NCI-H69 (cell line): ENCODE measurements at regions not wholly inside any gene's neighbourhood (a gene's known extent, or its start where the extent isn't known, plus 50 kb on each side); places are given as distances from the start of the nearest gene placed in this dataset.
"Not testable (repeated sequence)": the region's sequence is repeated elsewhere in the genome, so short reads cannot be mapped to it uniquely, and the experiment has no call there.

ENCODE experiments used
- DNase-seq: peaks from one replicate; lab custom pipeline; 2025; lab: John Stamatoyannopoulos, UW

DNA sequence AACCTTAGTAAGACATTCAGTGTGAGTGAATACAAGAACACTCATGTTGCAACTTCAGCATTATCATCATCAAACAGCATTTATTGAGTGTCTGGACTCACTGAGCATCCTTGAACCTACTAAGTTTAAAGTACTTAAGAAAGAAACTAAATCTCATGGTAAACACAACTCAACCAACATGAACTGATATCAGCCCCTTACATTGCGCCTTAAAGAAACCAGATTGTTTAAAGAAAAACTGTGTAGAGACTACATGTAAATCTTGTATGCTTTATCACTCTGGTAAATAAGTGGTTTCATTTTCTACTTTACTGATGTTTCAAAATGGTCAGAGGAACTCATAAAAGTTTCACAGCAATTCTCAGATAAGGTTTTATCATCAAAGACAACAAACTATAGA, 157.5 kb upstream of the FERD3L start:
- no peak for DNase-seq

DNA sequence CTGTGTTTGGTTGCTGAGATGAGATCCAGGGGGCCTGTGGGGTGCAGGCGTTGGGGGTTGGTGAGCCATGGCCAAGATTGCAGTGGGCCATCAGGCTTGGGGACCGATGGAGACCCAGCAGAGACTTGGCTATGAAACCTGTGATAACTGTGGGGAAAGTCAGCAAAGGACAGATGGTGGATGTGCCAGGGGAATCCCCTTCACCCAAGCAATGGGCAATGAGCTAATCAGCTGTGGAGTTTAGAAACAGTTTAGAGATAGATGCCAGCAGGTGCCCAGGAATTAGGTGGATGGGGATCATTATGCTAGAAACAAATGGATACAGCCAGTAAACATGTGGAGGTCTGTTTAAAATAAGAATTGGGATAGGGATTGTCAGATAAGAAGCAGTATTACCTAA, 151.4 kb upstream of the FERD3L start:
- DNase-seq, result peak; percentile 51

DNA sequence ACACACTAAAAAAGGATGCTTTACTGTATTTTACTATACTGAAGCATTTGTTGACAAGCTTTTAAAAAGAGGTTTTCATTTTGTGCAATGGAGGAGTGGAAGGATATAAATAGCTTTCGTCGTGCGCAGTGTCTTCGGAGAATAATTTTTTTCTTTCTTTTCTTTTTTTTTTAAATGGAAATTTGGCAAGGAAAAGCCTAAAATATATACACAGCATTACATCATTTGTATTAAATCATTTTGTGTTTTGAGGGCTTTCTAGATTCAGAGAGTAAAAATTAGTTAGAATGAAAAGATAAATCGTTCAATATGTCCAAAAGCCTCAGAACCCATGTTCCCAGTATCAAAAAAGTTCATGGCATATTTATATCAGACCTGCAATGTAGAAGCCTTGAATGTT, 150.2 kb upstream of the FERD3L start:
- DNase-seq, result no peak

DNA sequence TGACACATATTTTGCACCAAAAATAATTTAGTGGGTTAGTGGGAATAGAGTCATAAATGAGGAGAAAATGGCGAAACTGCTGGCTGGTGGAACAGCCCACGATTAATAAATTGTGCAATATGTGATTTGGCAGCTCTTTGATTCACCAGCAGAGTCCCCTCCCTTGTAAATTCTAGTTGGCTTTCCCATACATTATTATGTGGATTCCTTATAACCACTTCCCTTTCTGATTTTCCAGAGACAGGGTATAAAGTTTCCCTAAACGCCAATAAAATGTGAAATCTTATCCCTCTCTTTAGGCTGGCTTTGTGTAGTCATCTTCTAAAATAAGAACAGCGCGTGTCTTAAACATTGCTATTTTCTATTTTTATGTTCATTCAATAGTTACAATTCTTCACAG, 149.4 kb upstream of the FERD3L start:
- no peak for DNase-seq

DNA sequence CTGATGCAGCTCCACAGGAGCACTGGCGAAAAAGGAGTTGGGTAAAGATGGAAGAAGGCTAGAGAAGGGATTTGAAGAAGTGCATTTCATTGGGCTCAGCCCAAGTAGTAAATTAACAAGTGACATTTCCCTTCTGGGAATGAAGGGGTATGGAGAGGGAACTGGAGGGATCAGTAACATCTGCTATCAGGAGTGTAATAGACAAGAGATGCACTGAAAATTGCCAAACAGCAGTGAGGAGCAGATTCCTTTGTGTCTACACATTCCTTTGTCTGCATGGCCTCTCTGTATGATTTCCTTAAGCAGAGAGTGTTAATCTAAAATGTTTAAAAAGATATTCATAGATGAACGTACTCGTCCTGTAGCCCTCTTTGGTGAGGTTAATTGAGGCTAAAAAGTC, 148.2 kb upstream of the FERD3L start:
- DNase-seq, result no peak

DNA sequence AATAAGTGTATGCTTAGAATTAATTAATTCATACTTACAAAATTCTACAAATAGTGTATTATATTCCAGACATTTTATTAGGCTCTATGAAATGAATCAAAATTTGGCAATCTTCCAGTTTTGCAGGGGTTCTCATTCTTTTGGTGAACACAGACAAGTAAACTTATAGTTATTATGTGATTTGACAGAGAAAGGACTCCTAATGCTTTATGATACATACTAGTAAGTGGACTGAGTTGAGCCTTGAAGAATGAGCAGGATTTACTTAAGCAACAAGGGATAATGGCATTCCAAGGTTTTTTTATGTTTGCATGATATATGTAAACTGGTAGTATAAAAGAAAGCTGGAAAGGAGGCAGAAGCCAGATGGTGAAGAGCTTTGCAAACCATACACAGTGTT, 145.7 kb upstream of the FERD3L start:
- peak; percentile 81 for DNase-seq

DNA sequence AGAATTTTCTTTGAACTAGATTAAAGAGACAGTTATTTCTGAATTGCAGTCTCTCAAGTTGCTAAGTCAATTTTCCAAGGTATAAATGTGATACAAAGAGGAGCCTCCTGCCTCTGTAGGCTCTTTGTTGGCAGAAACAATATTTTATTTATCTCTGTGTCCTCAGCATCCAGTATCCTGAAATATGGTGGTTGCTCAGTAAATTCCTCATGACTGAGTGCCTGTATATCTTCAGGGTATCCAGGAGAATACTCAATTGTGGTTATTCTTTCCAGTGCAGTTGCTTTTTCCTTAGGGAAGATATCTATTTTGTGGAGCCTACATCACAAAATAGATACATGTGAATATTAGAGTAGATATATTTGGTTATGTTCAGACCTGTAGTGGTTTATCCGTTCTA, 144.8 kb upstream of the FERD3L start:
- DNase-seq, result no peak

DNA sequence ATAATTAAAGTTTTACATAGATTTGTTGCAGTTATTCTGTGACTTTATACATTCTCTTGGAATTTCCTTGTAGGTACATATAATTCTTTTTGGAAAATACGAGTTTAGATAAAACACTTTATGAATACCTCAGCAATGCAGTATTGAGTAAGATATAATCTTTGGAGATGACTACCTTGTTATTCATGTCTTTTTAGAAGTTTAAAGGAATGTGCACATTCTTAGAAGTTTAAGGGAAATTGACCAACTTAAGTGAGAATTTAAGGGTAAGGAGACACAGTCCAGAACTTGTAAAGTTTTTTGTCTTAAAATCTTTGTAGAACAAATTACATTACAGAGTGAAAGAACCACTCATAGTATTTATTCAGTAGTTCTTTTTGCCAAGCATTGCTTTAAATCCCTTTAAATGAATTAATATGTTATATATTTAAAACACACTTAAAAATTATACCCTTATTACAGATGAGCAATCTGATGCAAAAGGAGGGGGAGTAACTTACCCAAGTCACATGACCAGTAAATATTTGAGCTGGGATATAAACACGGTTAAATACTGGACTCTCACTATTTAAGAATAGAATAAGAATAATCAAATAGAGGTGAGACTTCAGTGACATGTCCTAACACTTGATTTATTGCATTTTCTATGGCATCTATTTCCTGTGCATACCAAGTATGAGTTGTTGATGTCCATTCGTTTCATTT, 139.5 kb upstream of the FERD3L start:
- no peak for DNase-seq

DNA sequence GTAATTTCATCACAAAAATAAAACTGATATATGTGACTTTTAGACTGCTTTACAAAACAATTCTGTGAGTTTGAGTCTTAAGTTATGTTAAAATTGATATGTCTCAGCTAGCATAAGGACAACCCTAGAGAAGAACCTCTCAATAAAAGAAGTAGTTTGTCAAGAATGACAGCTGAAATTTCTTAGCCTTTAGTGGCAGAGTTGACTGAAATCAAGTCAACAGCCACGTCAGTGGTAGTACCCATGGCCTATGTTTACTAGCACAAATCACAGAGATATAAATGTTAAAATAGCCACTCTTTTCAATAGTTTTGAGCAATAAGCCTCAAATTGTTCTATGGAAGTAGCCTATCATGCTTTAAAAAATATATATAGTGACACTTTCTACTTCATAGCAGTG, 138.9 kb upstream of the FERD3L start:
- no peak for DNase-seq

DNA sequence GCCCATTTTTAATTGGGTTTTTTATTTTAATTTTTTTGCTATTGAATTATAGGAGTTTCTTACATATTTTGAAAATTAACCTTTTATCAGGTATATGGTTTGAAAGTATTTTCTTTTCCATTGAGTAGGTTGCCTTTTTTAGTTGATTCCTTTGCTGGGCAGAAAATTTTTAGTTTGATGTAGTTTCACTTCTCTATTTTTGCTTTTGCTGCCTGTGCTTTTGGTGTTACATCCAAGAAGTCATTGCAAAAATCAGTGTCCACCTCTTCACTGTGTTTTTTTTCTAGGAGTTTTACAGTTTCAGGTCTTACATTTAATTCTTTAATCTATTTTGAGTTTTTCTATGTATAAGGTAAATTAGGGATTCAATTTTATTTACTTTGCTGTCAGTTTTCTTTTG, 129.8 kb upstream of the FERD3L start:
- no peak for DNase-seq

DNA sequence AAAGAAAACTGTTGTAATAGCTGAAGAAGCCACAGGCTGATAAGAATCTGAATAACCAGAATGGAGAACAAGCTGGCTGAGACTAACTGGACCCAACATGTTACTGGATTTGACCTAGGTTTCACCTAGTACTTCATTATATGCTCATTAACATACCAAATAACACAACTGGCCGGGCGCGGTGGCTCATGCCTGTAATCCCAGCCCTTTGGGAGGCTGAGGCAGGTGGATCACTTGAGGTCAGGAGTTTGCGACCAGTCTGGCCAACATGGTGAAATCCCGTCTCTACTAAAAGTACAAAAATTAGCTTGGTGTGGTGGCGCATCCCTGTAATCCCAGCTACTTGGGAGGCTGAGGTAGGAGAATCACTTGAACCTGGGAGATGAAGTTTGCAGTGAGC, 127.1 kb upstream of the FERD3L start:
- DNase-seq, result not testable (repeated sequence)

DNA sequence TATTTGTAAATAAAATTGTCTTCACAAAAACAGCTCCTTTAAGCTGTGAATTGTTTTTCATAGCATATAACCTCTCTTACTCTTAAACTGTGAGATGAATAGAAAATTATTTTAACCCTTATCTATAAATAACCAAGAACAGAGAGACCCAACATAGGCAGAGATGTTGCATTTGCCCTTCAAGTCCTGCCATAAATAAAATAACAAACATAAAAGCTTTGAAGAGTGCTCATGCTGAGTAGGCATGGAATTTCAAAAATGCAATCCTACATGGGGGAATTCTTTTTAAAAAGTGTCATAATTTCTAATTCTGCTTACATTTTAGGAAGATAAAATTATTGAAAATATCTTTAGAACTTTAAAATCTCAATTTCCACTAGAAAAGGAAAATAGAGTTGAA, 124.1 kb upstream of the FERD3L start:
- no peak for DNase-seq

DNA sequence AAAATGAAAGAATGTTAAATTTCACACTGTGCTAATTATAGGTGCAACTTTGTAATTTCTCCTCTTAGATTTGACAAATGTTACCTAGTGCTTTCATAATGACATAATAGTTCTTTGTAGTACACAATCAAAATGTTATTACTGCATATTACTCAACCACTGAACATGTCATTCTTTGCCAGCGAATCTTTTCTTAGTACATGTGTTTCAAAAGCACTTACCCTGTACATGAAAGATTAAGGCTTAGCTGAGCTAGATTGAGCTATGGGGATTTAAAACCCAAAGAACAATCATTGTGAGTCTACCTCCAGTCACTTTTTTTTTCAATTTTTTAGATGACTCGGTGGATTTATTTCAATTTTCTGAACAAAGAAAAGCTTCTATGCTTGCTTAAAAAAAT, 123.5 kb upstream of the FERD3L start:
- DNase-seq, result peak; percentile 63

DNA sequence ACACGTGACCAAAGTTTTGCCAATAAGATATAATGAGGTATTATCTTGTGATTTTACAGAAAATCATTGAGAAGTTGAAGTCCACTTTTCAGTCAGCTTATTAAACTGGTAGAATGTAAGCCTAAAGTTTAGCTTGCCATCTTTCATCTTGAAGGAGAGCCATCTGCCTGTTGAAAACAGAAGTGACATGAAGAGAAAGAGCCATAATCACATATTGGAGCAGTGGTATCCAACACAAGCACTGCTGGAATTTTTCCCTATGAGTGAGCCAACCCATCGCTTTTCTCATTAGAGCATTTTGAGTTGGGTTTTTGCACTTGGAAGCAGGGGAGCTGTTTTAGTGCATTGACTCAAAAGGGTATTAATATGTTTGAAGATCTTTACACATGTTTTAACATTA, 117.6 kb upstream of the FERD3L start:
- DNase-seq, result peak; percentile 31

DNA sequence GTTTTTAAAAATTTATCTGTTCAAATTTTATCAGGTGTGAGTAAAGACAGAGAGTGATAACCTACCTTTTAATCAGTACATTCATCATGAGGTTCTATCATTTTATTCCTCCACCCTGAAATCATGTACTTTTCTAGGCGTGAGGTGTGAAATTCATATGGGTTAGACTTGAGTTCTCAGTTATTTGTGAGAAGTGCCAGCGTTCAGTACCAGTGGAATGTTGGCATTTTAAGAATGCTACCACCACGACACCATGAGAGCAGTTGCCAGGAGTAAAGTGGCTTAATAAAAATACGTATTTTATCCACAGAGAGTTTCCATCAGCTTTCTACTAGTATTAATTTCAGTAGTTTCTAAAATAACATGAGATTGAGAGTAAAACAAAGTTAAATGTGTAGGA, 104.1 kb upstream of the FERD3L start:
- no peak for DNase-seq

DNA sequence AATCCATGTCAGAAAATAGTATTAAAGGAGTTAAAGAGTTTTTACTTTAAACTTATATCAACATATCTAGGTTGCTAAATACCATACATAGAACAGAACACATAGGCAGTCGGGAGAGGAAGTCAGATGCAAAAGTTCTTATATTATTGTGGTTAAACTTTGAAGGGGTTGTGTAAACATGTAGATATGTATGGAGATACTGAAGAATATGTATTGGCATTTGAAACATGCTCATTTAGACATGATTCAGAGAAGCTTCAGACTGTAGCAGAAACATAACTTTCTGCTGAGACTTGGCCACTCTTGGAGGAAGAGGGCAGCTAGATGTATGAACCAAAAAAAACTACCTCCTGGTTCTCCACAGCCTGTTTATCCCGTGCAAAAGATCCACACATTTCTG, 103.5 kb upstream of the FERD3L start:
- no peak for DNase-seq

DNA sequence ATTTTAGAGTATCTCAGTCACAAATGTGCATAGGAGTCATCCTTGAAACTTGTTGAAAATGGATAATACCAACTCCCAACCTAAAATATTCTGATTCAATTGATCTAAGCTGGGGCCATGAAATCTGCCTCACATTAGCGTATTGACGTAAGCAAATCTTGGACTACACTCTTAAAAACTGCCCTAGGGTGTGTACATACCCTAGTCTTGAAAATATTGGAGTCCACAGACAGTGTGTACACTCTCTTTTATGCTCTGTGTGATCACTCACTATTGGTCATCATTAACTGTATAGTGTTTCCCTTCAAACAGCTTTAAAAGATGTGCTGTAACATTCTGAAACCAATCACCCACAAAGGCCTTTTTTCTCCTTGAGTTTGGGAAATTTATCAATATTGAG, 102.9 kb upstream of the FERD3L start:
- DNase-seq, result peak; percentile 22

DNA sequence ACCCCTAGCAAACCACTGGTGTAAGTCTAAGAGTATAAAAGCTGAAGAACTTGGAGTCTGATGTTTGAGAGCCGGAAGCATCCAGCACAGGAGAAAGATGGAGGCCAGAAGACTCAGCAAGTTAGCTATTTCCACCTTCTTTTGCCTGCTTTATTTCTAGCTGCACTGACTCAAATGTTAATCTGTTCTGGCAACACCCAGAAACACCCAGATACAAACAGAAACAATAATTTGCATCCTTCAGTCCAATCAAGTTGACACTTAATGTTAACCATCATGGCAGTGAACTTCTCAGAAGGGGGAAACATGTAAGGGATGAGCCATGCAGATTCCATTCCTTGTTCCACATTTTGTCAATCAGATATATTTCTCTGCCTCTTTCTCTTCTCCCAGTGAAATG, 101.8 kb upstream of the FERD3L start:
- DNase-seq, result no peak

DNA sequence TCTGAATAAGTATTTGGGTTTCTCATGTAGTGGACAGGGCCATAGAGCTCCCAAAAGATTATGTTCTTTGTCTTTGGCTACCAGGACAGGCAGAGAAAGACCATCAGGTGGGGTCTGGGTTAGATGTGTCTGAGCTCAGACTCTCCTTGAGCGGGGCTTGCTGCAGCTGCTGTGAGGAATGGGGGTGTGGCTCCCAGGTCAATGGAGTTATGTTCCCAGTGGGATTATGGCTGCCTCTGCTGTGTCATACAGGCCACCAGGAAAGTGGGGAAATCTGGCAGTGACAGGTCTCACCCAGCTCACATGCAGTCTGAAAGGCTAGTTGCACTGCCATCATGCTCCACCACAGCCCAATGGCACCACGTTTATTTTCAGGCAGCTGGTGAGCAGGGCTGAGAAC, 97.0 kb upstream of the FERD3L start:
- no peak for DNase-seq

DNA sequence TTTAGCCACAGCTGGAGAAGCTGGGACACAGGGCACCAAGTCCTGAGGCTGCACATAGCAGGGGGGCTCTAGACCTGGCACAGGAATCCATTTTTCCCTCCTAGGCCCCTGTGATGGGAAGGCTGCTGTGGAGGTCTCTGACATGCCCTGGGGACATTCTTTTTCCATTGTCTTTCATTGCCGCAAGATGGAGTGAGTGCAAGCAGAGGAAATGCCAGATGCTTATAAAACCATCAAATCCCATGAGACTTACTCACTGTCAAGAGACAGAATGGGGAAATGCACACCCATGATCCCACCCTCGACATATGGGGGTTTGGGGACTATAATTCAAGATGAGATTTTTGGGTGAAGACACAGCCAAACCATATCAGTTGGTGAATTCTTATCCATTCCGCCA, 94.7 kb upstream of the FERD3L start:
- DNase-seq, result peak; percentile 73

DNA sequence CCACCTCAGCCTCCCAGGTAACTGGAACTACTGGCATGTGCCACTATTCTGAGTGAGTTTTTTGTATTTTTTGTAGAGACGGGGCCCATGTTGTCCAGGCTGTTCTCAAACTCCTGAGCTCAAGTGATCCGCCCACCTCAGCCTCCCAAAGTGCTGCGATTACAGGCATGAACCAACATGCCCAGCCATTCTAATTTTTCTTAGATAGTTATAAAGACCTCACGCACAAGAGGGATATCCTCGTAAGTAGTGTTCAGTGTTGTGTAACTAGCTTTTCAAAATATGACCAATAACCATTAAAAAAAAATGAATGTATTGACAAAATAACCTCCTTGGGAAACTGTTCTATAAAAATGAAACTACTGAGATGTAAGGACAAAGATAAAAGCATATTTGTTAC, 90.5 kb upstream of the FERD3L start:
- no peak for DNase-seq

DNA sequence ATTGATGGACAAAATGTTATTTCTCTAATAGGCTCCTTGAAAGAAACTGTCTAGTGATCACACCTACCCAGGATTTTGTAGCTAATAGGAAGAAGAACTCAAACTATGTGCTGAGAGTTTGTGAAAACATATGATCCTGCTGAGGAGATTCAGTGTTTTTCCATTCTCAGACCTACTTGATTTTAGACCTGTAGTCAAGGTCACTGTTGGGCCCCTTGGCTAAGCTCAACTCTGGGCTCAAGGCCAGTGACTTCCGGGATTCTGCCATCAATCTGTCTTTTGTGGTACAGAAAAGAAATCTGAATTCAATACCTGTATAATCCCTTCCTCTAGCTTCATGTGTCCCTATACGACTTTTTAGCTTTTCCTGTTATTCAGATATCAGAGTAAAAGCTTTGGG, 79.7 kb upstream of the FERD3L start:
- DNase-seq, result no peak

DNA sequence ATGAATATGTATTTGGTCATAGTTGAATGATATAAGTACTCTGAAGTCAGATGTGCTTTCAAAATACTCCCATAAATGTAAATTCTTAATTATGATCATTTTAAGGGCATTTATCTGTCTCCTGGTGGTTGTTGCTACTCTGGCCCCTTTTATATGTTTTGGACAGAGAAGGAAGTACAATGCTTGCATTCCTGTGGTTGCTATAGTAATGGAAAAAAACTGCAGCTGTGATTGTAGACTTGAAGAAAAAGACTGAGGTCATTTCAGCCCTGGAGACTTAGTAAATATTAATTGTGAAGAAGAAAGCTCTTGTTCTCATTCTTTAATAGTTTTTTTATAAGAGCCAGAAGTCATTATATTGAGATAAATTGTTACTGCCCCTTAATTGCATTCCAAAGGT, 70.2 kb upstream of the FERD3L start:
- peak; percentile 30 for DNase-seq

DNA sequence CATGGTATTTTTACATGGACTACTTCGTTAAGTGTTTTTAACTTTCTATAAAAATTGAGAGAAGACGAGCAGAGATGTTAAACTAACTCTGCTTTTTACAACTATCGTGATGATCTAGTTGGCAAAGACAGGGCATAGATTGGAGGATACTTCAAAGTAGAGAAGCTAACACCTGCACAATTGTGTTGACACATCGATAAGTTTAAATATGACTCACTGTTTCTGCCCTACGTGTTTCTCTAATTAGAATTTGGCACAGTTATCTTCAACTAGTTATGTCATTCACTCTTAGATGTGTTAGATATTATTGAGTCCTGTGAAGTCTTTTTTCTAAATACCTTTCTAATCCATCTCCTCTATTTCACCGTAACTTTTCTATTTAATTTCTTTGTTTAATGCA, 68.5 kb upstream of the FERD3L start:
- DNase-seq, result peak; percentile 29
